Right cardiac atrium (tissue), 5 donors: ENCODE measurements at regions not wholly inside any gene's neighbourhood (a gene's known extent, or its start where the extent isn't known, plus 50 kb on each side); places are given as distances from the start of the nearest gene placed in this dataset.
"Not testable (repeated sequence)": the region's sequence is repeated elsewhere in the genome, so short reads cannot be mapped to it uniquely, and the experiment has no call there.

ENCODE experiments used
- ATAC-seq, 2 donors: fragments of 200-7000 bp; cut with Tn5 transposase; one replicate each; pipeline versions ENCODE4 v1.8.0 to v1.9.1; 2020; ENCODE audit warnings: moderate library complexity in 2 of 2, mild to moderate bottlenecking in 1 of 2
- DNase-seq, 3 donors: peaks; one replicate each; pipeline ENCODE4 v3.0.0-alpha.2; 2020
- H3K27ac ChIP-seq: one replicate; pipeline ENCODE4 v1.5.1; 2013; ENCODE audit warnings: mild to moderate bottlenecking, low read length, control low read depth, moderate library complexity
- H3K27me3 ChIP-seq: one replicate; pipeline ENCODE4 v1.6.1; 2013; ENCODE audit not compliant: control insufficient read depth, insufficient read depth
- H3K4me1 ChIP-seq: one replicate; pipeline ENCODE4 v1.6.1; 2013; ENCODE audit warnings: low read length; ENCODE audit not compliant: control insufficient read depth, insufficient read depth
- H3K4me3 ChIP-seq: one replicate; pipeline ENCODE4 v1.5.1; 2013; ENCODE audit warnings: low read length, control low read depth
- H3K9me3 ChIP-seq: one replicate; pipeline ENCODE4 v1.6.1; 2013; ENCODE audit warnings: low read length; ENCODE audit not compliant: control insufficient read depth
- WGBS: extraction: QIAGEN DNeasy Blood & Tissue Kit; methylation state at CpG from one replicate; pipeline ENCODE4 v1.1.7; 2013; 5-methylcytosine and 5-hydroxymethylcytosine counted together
- intact Hi-C, 4 donors: fragments of 100-400 bp; cut with DNase I; formaldehyde crosslinking; loops; one replicate each; pipeline versions ENCODE4 v1.11.0 to v1.14.0; 2022 to 2023
- donor health status: healthy with polysubstance abuse.
- donor health status: DM: no; HTN: yes; CAD: no.
- donor health status: DM: no; HTN: no; CAD: no.
- donor health status: DM: no; HTN: yes; CAD: no; lungs with severe emphysema.
- donor health status: DM: yes; HTN: yes; CAD: no.

DNA sequence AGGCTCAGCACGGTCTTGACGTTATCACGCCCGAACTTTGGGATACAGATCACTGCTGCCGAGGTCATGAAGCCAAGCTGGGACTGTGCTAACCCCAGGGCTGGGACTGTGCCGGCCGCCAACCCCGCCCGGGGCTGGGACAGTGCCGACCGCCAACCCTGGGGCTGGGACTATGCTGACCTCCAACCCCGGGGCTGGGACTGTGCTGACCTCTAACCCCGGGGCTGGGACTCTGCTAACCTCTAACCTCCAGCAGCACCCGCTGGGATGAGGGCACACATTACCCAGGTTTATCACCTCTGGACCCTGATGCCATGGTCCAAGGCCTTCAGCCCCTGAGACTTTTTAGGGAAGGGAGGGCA lies 129.7 kb downstream of the IGLL1 start:
- H3K9me3 ChIP-seq, result no peaks in the 10 kb centered on the region
- intact Hi-C loops, result no loop called here
- no peaks in the 10 kb centered on the region for H3K27me3 ChIP-seq
- H3K4me1 ChIP-seq, result no peaks in the 10 kb centered on the region
- 94% methylated on average over 14 of the region's 14 CpGs for WGBS
- no peak overlapping the region for H3K27ac ChIP-seq
- DNase-seq, result no peak
- H3K4me3 ChIP-seq, result no peak overlapping the region
- peak in 1 of 2 donors; percentile 33 for ATAC-seq

DNA sequence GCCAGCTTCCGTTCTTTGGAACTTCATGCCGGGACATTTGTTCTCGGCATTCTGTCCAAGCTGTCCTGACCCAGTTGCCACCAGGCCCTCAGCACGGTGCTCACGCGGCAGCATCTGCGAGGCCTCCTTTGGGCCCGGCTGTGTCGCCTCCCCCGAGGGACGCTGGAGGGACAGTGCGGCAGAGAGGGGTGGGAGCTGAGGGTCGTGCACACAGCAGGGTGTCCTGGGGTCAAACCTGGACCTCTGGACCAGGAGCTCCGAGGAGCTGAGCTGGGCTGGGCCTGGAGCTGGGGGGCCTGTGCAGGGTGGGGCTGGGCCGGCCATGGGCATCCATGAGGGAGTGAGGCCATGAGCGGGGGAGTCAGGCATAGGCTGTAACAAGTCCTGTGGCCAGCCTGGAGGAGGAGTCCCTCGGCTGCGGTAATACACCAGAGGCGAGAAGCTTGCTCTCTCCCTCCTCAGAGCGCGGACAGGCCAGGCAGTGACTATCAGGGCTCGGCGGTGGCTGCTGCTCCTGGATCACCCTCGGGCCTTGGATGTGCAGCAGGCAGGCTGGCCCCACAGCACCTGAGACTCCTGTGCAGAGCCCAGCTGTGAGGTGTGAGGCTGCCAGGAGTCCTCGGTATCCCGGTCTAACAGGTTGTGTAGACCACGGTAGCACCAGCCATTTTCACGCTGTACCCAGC lies 130.2 kb downstream of the IGLL1 start:
- H3K9me3 ChIP-seq, H3K4me3 ChIP-seq, intact Hi-C loops, H3K27me3 ChIP-seq, DNase-seq, H3K4me1 ChIP-seq, H3K27ac ChIP-seq: not testable (repeated sequence)
- 81% methylated on average over 27 of the region's 28 CpGs for WGBS
- peak; percentile 20 to 29 for ATAC-seq

DNA sequence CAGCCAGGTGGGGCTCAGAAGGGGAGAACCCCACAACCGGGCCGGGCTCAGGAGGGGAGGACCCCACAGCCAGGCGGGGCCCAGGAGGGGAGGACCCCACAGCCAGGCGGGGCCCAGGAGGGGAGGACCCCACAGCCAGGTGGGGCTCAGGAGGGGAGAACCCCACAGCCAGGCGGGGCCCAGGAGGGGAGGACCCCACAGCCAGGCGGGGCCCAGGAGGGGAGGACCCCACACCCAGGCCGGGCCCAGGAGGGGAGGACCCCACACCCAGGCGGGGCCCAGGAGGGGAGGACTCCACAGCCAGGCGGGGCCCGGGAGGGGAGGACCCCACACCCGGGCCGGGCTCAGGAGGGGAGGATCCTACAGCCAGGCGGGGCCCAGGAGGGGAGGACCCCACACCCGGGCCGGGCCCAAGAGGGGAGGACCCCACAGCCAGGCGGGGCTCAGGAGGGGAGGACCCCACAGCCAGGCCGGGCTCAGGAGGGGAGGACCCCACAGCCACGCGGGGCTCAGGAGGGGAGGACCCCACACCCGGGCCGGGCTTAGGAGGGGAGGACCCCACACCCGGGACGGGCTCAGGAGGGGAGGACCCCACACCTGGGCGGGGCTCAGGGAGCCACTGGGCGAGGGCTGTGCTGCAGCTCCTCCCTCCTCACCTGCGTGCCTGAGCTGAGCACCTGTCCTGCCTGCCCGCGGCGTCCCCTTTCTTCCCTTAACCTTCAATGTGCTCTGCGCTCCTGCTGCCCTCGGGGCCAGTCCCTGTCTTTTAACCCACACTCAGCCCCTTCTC lies 131.4 kb downstream of the IGLL1 start:
- H3K27ac ChIP-seq, H3K27me3 ChIP-seq, DNase-seq, intact Hi-C loops, H3K4me3 ChIP-seq, ATAC-seq, H3K4me1 ChIP-seq, H3K9me3 ChIP-seq: not testable (repeated sequence)
- 82% methylated on average over 19 of the region's 31 CpGs for WGBS

DNA sequence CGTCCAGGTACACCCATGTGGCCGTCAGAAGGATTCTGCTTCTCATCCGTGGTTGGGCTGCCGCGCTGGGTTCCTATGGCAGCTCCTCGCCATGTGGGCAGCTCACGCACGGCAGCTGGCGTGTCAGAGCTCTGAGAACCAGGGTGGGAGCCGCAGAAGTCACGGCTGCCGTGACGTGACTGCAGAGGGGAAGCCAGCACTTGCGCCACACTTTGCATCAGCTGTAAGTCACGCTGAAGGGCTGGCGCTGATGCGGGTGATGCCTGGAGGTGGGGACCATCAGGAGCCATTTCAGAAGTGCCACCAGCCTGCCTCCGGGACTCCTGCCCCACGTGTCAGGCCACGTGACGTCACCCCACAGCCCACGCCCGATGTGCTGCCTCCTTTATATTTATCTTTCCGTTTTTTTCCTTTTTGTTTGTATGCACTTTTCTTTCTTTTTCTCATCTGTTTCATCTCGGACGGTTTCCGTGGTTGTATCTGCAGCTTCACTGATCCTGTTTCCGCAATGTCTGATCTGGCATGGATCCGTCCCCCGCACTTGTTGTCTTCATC lies 133.2 kb downstream of the IGLL1 start:
- no peaks in the 10 kb centered on the region for H3K9me3 ChIP-seq

DNA sequence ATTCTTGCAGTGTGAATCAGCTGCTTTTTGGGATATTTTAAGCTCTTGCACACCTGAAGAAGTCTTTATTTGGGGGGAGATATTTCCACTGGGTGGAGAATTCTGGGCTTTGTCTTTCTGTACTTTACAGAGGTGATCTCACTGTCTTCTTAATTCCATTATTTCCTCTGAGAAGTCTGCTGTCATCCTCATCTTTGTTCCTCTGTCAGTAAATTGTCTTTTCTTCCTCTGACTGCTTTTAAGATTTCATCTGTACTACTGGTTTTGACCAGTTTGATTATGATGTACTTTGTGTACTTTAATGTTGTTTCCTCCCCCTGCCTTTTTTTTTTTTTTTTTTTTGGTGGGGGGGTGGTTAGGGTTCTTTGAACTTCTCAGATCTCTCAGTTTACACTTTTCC lies 133.9 kb downstream of the IGLL1 start:
- intact Hi-C loops, H3K4me3 ChIP-seq, H3K27me3 ChIP-seq, ATAC-seq, DNase-seq, H3K4me1 ChIP-seq, H3K9me3 ChIP-seq, H3K27ac ChIP-seq: not testable (repeated sequence)

More for the DNA sequence above, 133.2 kb downstream of the IGLL1 start:
- Histone ChIP-seq H3K27ac (no peak overlapping the region), H3K4me3 (no peak overlapping the region), H3K27me3 (no peaks in the 10 kb centered on the region), H3K4me1 (no peaks in the 10 kb centered on the region)
- intact Hi-C loops, result no loop called here
- WGBS, result 94% methylated on average over 30 of the region's 30 CpGs
- ATAC-seq (no peak), DNase-seq (no peak)

DNA sequence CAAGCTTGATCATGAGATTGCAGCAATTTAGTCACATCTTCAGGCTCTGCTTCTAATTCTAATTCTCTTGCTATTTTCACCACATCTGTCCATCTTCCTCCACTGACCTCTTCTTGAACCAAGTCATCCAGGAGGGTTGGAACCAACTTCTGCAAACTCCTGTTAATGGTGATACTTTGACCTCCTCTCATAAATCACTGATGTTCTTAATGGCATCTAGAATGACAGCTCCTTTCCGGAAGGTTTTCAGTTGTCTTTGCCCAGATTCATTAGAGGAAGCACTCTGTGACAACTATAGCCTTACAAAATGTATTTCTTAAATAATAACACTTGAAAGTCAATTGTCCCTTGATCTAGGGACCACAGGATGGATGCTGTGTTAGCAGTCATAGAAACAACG lies 136.2 kb downstream of the IGLL1 start:
- DNase-seq, H3K4me1 ChIP-seq, H3K27ac ChIP-seq, intact Hi-C loops, H3K27me3 ChIP-seq, H3K9me3 ChIP-seq, H3K4me3 ChIP-seq, ATAC-seq: not testable (repeated sequence)
- WGBS, result 78% methylated on average over 1 of the region's 2 CpGs

DNA sequence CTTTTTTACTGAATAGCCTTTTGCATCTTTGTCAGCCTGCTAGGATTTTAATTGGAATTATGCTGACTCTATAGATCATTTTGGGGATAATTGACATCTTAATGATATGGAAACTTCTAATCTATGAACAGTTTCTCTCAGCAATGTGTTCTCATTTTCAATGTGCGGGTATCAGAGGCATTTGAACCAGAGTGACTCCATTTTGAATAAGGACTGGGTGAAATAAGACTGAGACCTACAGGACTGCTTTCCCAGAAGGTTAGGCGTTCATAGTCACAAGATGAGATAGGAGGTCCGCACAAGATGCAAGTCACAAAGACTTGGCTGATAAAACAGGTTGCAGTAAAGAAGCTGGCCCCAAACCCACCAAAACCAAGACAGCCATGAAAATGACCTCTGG lies 140.5 kb downstream of the IGLL1 start:
- H3K27ac ChIP-seq, H3K4me3 ChIP-seq, intact Hi-C loops, DNase-seq, H3K9me3 ChIP-seq, H3K4me1 ChIP-seq, H3K27me3 ChIP-seq, ATAC-seq: not testable (repeated sequence)
- 94% methylated on average over 3 of the region's 3 CpGs for WGBS

DNA sequence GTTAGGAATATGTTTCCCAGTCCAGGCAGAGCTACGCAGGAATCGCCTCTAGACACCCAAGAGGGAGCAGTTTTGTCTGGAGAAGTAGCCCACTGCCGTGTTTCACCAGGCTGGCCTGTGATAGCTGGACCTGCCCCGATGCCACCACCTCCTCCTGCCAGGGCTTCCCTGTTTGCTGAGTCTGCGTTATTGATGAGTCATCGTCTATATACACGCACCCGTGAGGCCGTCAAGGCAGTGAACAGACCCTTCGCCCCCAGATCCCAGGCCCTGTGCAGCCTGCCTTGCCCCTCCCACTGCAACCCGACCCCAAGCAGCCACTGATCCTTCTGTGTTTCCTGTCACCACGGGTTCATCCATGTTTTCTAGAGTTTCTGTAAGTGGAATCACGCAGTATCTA lies 141.9 kb downstream of the IGLL1 start:
- no peaks in the 10 kb centered on the region for H3K9me3 ChIP-seq
- H3K4me3 ChIP-seq, result no peak overlapping the region
- H3K4me1 ChIP-seq, result no peaks in the 10 kb centered on the region
- ATAC-seq (no peak), DNase-seq (no peak)
- WGBS, result 77% methylated on average over 13 of the region's 13 CpGs
- intact Hi-C loops, result no loop called here
- no peak overlapping the region for H3K27ac ChIP-seq
- no peaks in the 10 kb centered on the region for H3K27me3 ChIP-seq

DNA sequence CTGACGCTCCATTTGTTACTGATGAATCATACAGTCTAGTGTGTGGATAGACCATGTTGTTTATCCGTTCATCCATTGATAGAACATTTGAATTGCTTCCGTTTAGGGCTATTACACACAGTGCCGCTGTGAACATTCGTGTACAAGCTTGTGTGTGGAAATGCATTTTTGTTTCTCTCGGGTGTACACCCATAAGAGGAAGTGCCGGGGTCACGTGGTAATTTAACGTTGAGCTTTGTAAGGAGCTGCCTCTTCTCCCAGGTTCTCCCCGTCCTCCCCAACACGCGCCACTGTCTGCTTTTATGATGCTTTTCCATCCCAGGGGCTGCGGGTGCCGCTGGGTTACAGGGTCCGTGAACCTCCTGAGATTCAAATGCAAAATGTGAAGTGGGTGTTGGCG lies 142.3 kb downstream of the IGLL1 start:
- intact Hi-C loops, result no loop called here
- no peak for ATAC-seq
- no peak overlapping the region for H3K27ac ChIP-seq
- no peaks in the 10 kb centered on the region for H3K4me1 ChIP-seq
- no peaks in the 10 kb centered on the region for H3K27me3 ChIP-seq
- H3K4me3 ChIP-seq, result no peak overlapping the region
- H3K9me3 ChIP-seq, result no peaks in the 10 kb centered on the region
- 87% methylated on average over 16 of the region's 16 CpGs for WGBS
- DNase-seq, result no peak

DNA sequence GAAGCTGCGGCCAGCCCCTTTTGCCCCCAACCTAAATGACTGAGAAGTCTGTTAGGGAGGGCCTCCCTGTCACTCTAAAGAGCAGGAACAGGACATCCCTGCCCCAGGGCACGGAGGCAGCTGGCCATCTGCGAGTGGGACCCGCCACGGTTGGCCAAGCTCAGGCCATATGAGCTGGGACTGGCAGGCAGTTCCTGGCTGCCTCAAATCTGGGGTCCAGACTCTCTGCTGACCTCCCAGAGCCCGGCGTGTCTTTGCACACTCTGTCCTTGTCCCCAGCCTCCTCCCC lies 143.0 kb downstream of the IGLL1 start:
- H3K27ac ChIP-seq, intact Hi-C loops, ATAC-seq, H3K27me3 ChIP-seq, H3K9me3 ChIP-seq, H3K4me3 ChIP-seq, H3K4me1 ChIP-seq, DNase-seq: not testable (repeated sequence)
- 84% methylated on average over 7 of the region's 7 CpGs for WGBS

DNA sequence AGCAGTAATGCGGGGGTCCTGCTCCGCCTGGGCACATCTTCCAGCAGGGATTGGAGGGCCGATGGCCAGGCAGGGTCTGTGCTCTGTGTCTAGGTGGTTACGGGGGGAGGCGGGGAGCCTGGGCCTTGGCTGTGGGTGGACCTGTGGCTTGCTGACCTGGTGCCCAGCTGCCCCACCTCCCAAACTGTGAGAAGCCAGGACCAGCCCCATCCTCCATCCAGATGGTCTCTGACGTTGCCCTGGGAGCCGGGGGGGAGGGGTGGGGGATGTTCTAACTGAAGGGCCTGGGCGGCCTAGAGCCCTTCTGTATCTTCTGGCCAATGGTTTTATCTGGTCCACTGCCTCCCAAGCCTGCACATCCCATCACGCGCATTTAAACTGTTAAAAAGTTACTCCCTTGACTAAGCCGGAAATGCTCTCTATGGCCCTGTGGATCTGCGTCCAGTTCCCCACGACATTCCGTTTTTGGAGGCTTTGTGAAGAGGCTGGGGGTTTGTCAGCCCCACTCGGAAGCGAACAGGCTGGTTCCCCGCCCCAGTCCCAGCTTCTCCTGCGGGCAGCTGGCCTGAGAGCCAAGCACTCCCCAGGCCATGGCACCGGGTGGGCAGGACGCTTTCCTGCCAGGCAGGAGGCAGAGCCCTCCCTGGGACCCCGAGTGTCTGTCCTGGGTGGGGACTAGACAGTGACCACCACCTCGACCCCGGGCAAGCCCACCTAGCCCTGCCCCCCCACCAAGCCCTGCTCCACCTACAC lies 143.6 kb downstream of the IGLL1 start:
- WGBS, result 68% methylated on average over 23 of the region's 23 CpGs
- H3K27ac ChIP-seq, H3K9me3 ChIP-seq, H3K4me3 ChIP-seq, H3K4me1 ChIP-seq, DNase-seq, H3K27me3 ChIP-seq, ATAC-seq, intact Hi-C loops: not testable (repeated sequence)
